Caco-2 (cell line): ENCODE measurements at regions not wholly inside any gene's neighbourhood (a gene's known extent, or its start where the extent isn't known, plus 50 kb on each side); places are given as distances from the start of the nearest gene placed in this dataset.

Source experiments
- BruUV-seq: library from RNA; stranded (reverse); fragments of 400-500 nt; replicated peaks from 2 replicates; lab custom pipeline; 2021; lab: Mats Ljungman, UMichigan
- CTCF ChIA-PET: fragments of 300-600 bp; sonication (Branson Sonifier 250); formaldehyde crosslinking; loops from one replicate; lab custom pipeline; 2022; ENCODE audit warnings: antibody characterized with exemption; lab: Charles Lee
- POLR2A ChIA-PET: fragments of 300-600 bp; sonication (Branson Sonifier 250); formaldehyde crosslinking; loops from one replicate; lab custom pipeline; 2022; ENCODE audit warnings: antibody characterized with exemption; lab: Charles Lee
- DNase-seq, 2 experiments: peaks; one replicate each; pipeline versions ENCODE4 v3.0.0 to v3.0.0-alpha.2; 2020 to 2022
- H3K27me3 ChIP-seq: replicated peaks from 2 replicates; pipeline ENCODE4 v1.6.0; 2011; ENCODE audit warnings: low read length; ENCODE audit not compliant: control insufficient read depth, insufficient read depth
- H3K36me3 ChIP-seq: 2 replicates; pipeline ENCODE4 v1.5.1; 2011; ENCODE audit warnings: low read length; ENCODE audit not compliant: control insufficient read depth, insufficient read depth
- H3K4me1 ChIP-seq: fragments of 250-450 bp; sonication (Bioruptor Pico); 2 replicates; pipeline ENCODE4 v1.5.1; 2020; ENCODE audit warnings: mild to moderate bottlenecking
- H3K4me3 ChIP-seq: 2 replicates; pipeline ENCODE4 v1.5.1; 2011; ENCODE audit warnings: low read depth, mild to moderate bottlenecking, control low read depth, low read length
- H3K9me3 ChIP-seq: fragments of 250-450 bp; sonication (Bioruptor Pico); 2 replicates; pipeline ENCODE4 v1.5.1; 2020; ENCODE audit warnings: mild to moderate bottlenecking, moderate library complexity
- H3K27ac Mint-ChIP-seq: one replicate; pipeline ENCODE4 v1.8.0; 2022; ENCODE audit warnings: mixed read lengths; ENCODE audit not compliant: unreplicated experiment
- H3K27me3 Mint-ChIP-seq: one replicate; pipeline ENCODE4 v1.8.0; 2022; ENCODE audit warnings: mixed read lengths; ENCODE audit not compliant: insufficient read depth, unreplicated experiment
- H3K36me3 Mint-ChIP-seq: one replicate; pipeline ENCODE4 v1.8.0; 2022; ENCODE audit warnings: mild to moderate bottlenecking, mixed read lengths; ENCODE audit not compliant: insufficient read depth, unreplicated experiment
- H3K4me1 Mint-ChIP-seq: one replicate; pipeline ENCODE4 v1.8.0; 2022; ENCODE audit warnings: low read depth, mixed read lengths; ENCODE audit not compliant: unreplicated experiment
- H3K4me3 Mint-ChIP-seq: one replicate; pipeline ENCODE4 v1.8.0; 2022; ENCODE audit warnings: mild to moderate bottlenecking, moderate library complexity, mixed read lengths; ENCODE audit not compliant: unreplicated experiment
- H3K9me3 Mint-ChIP-seq: one replicate; pipeline ENCODE4 v1.8.0; 2022; ENCODE audit warnings: mixed read lengths; ENCODE audit not compliant: unreplicated experiment
- CTCF ChIP-seq, 2 experiments: fragments of 200-600 bp in 1 of 2; IDR thresholded peaks; 1 replicate in 1 of 2; 2 replicates in 1 of 2; pipeline versions ENCODE4 v1.5.1 to v1.8.0; 2011 to 2022; ENCODE audit warnings: antibody characterized with exemption in 1 of 2, control low read depth in 1 of 2, inconsistent platforms in 1 of 2, low read depth in 1 of 2, low read length in 1 of 2, mild to moderate bottlenecking in 1 of 2, moderate library complexity in 1 of 2; ENCODE audit not compliant: insufficient read depth in 1 of 2, severe bottlenecking in 1 of 2, unreplicated experiment in 1 of 2
- intact Hi-C: fragments of 100-400 bp; cut with micrococcal nuclease; formaldehyde crosslinking; loops from one replicate; pipeline ENCODE4 v1.10.0; 2022; ENCODE audit not compliant: unreplicated experiment

GRCh38 chr2:147174824-147175254, 670.0 kb upstream of the ACVR2A start:
- H3K9me3 Mint-ChIP-seq: peaks cover 5% of the 10 kb centered on the region
- no peaks in the 10 kb centered on the region for H3K36me3 Mint-ChIP-seq
- no peak for DNase-seq
- POLR2A ChIA-PET: no interaction called here
- Histone ChIP-seq H3K4me1 (peaks cover 23% of the 10 kb centered on the region), H3K9me3 (peaks cover 5% of the 10 kb centered on the region; the same call in 1 of the 2 replicates), H3K27me3 (no peaks in the 10 kb centered on the region), H3K36me3 (no peaks in the 10 kb centered on the region), H3K4me3 (no peak overlapping the region)
- H3K27ac Mint-ChIP-seq: no peak overlapping the region
- no peak overlapping the region for H3K4me3 Mint-ChIP-seq
- no peak for TF ChIP-seq CTCF (IDR thresholded peaks at IDR 0.05; ENCODE audit: insufficient read depth in 1 of 2, low read depth in 1 of 2, low read length in 1 of 2, severe bottlenecking in 1 of 2, unreplicated experiment in 1 of 2)
- intact Hi-C loops: loop anchor here (10.0 kb wide), 1 partner anchor 740 kb away; no protein-coding TSS in a partner anchor
- BruUV-seq: no TSS peak
- peaks cover 14% of the 10 kb centered on the region for H3K4me1 Mint-ChIP-seq
- H3K27me3 Mint-ChIP-seq: no peaks in the 10 kb centered on the region
- CTCF ChIA-PET: no interaction called here

- Mint-ChIP-seq H3K27me3 (no peaks in the 10 kb centered on the region), H3K4me3 (no peak overlapping the region), H3K4me1 (peaks cover 14% of the 10 kb centered on the region), H3K36me3 (no peaks in the 10 kb centered on the region), H3K9me3 (peaks cover 1% of the 10 kb centered on the region), H3K27ac (peak overlapping the region; percentile 31)
- no peak for DNase-seq
- POLR2A ChIA-PET: no interaction called here
- intact Hi-C loops: loop anchor here (1.0 to 10.0 kb wide), 3 partner anchors 91 to 741 kb away; no protein-coding TSS in a partner anchor
- no TSS peak for BruUV-seq
- Histone ChIP-seq H3K36me3 (no peaks in the 10 kb centered on the region), H3K4me1 (peaks cover 23% of the 10 kb centered on the region), H3K27me3 (no peaks in the 10 kb centered on the region), H3K4me3 (no peak overlapping the region), H3K9me3 (peaks cover 5% of the 10 kb centered on the region; the same call in 1 of the 2 replicates)
- no peak for TF ChIP-seq CTCF (IDR thresholded peaks at IDR 0.05; ENCODE audit: insufficient read depth in 1 of 2, low read depth in 1 of 2, low read length in 1 of 2, severe bottlenecking in 1 of 2, unreplicated experiment in 1 of 2)
- CTCF ChIA-PET: interaction anchor here (0.8 kb wide), 1 partner anchor 91 kb away, joined by 3 read pairs; no protein-coding TSS in a partner anchor
Observed at GRCh38 chr2:147173798-147174197, 671.0 kb upstream of the ACVR2A start.

GRCh38 chr2:147173189-147173581, 671.6 kb upstream of the ACVR2A start:
- no peaks in the 10 kb centered on the region for H3K27me3 ChIP-seq
- Mint-ChIP-seq H3K36me3 (no peaks in the 10 kb centered on the region), H3K9me3 (no peaks in the 10 kb centered on the region), H3K27me3 (no peaks in the 10 kb centered on the region), H3K4me3 (no peak overlapping the region), H3K4me1 (peaks cover 14% of the 10 kb centered on the region), H3K27ac (peak overlapping the region; percentile 31)
- no peak for TF ChIP-seq CTCF (IDR thresholded peaks at IDR 0.05; ENCODE audit: insufficient read depth in 1 of 2, low read depth in 1 of 2, low read length in 1 of 2, severe bottlenecking in 1 of 2, unreplicated experiment in 1 of 2)
- H3K4me1 ChIP-seq: peaks cover 23% of the 10 kb centered on the region
- no peak overlapping the region for H3K4me3 ChIP-seq
- ChIA-PET CTCF (interaction anchor here (0.8 kb wide), 1 partner anchor 90 kb away, joined by 3 read pairs; no protein-coding TSS in a partner anchor), POLR2A (no interaction called here)
- peaks cover 5% of the 10 kb centered on the region; the same call in 1 of the 2 replicates for H3K9me3 ChIP-seq
- H3K36me3 ChIP-seq: no peaks in the 10 kb centered on the region
- intact Hi-C loops: loop anchor here (1.0 to 10.0 kb wide), 3 partner anchors 90 to 742 kb away; no protein-coding TSS in a partner anchor
- DNase-seq: peak; percentile 56 to 64
- no TSS peak for BruUV-seq
